HEK293 (cell line): ENCODE measurements at regions not wholly inside any gene's neighbourhood (a gene's known extent, or its start where the extent isn't known, plus 50 kb on each side); places are given as distances from the start of the nearest gene placed in this dataset.

Experiments
- CTCF ChIA-PET: fragments of 350-600 bp; formaldehyde crosslinking; extraction: SDS; loops from one replicate; lab custom pipeline; 2021; ENCODE audit warnings: antibody characterized with exemption; lab: Yijun Ruan, JAX
- POLR2A ChIA-PET: fragments of 300-600 bp; formaldehyde crosslinking; extraction: SDS; loops from one replicate; lab custom pipeline; 2020; ENCODE audit warnings: antibody characterized with exemption, inconsistent platforms; lab: Yijun Ruan, JAX
- H3K27ac ChIP-seq: fragments of 200-500 bp; sonication (Bioruptor generic); 2 replicates; pipeline ENCODE4 v1.5.1; 2014; ENCODE audit warnings: low read depth, low read length, control low read depth, inconsistent platforms; ENCODE audit errors: extremely low read depth
- H3K36me3 ChIP-seq, 2 experiments: fragments of 200-500 bp in 1 of 2; sonication (Bioruptor generic) in 1 of 2; 1 replicate in 1 of 2; 2 replicates in 1 of 2; pipeline ENCODE4 v1.5.1; 2014 to 2017; ENCODE audit warnings: inconsistent platforms in 2 of 2, low read length in 2 of 2; ENCODE audit not compliant: control insufficient read depth in 2 of 2, insufficient read depth in 1 of 2
- H3K4me1 ChIP-seq: fragments of 200-500 bp; sonication (Bioruptor generic); 2 replicates; pipeline ENCODE4 v1.5.1; 2014; ENCODE audit warnings: mild to moderate bottlenecking, low read length, inconsistent platforms; ENCODE audit not compliant: control insufficient read depth, insufficient read depth
- H3K4me3 ChIP-seq: 2 replicates; pipeline ENCODE4 v1.5.1; 2011; ENCODE audit warnings: low read depth, mild to moderate bottlenecking, control low read depth, low read length, moderate library complexity
- H3K9me3 ChIP-seq: fragments of 200-500 bp; sonication (Bioruptor generic); 2 replicates; pipeline ENCODE4 v1.5.1; 2014; ENCODE audit warnings: low read depth, low read length, inconsistent platforms; ENCODE audit not compliant: control insufficient read depth, insufficient read depth
- RBAK ChIP-seq: fragments of 450-650 bp; formaldehyde crosslinking; IDR thresholded peaks from 2 replicates; pipeline ENCODE4 v1.5.1; 2016; ENCODE audit warnings: missing biosample characterization, missing genetic modification characterization
- SP2 ChIP-seq: fragments of 450-650 bp; formaldehyde crosslinking; IDR thresholded peaks from 2 replicates; pipeline ENCODE4 v1.5.1; 2016; ENCODE audit warnings: missing biosample characterization, missing genetic modification characterization
- ZEB2 ChIP-seq: fragments of 450-650 bp; formaldehyde crosslinking; IDR thresholded peaks from 2 replicates; pipeline ENCODE4 v1.5.1; 2016; ENCODE audit warnings: missing biosample characterization, missing genetic modification characterization
- ZFHX2 ChIP-seq: fragments of 450-650 bp; formaldehyde crosslinking; conservative IDR thresholded peaks from 2 replicates; pipeline ENCODE4 v1.5.1; 2016; ENCODE audit warnings: missing biosample characterization, missing genetic modification characterization
- ZNF660 ChIP-seq: fragments of 450-650 bp; IDR thresholded peaks from 2 replicates; pipeline ENCODE4 v1.5.1; 2018; ENCODE audit warnings: missing biosample characterization, mild to moderate bottlenecking, missing genetic modification characterization
- ZNF692 ChIP-seq: fragments of 450-650 bp; formaldehyde crosslinking; IDR thresholded peaks from 2 replicates; pipeline ENCODE4 v1.5.1; 2016; ENCODE audit warnings: missing biosample characterization, missing genetic modification characterization
- ZNF747 ChIP-seq: fragments of 450-650 bp; formaldehyde crosslinking; IDR thresholded peaks from 2 replicates; pipeline ENCODE4 v1.5.1; 2016; ENCODE audit warnings: missing biosample characterization, missing genetic modification characterization
- ZSCAN23 ChIP-seq: fragments of 450-650 bp; formaldehyde crosslinking; IDR thresholded peaks from 2 replicates; pipeline ENCODE4 v1.5.1; 2016; ENCODE audit warnings: missing biosample characterization, missing genetic modification characterization
- TF ChIP-seq, protein P1 (sequence below): fragments of 450-650 bp; formaldehyde crosslinking; conservative IDR thresholded peaks from 2 replicates; pipeline ENCODE4 v1.5.1; 2016; ENCODE audit warnings: low read depth, missing biosample characterization, missing genetic modification characterization
- TF ChIP-seq, protein P2 (sequence below): fragments of 450-650 bp; formaldehyde crosslinking; IDR thresholded peaks from 2 replicates; pipeline ENCODE4 v1.5.1; 2017; ENCODE audit warnings: missing biosample characterization, missing genetic modification characterization

- TF ChIP-seq, protein P1, sequence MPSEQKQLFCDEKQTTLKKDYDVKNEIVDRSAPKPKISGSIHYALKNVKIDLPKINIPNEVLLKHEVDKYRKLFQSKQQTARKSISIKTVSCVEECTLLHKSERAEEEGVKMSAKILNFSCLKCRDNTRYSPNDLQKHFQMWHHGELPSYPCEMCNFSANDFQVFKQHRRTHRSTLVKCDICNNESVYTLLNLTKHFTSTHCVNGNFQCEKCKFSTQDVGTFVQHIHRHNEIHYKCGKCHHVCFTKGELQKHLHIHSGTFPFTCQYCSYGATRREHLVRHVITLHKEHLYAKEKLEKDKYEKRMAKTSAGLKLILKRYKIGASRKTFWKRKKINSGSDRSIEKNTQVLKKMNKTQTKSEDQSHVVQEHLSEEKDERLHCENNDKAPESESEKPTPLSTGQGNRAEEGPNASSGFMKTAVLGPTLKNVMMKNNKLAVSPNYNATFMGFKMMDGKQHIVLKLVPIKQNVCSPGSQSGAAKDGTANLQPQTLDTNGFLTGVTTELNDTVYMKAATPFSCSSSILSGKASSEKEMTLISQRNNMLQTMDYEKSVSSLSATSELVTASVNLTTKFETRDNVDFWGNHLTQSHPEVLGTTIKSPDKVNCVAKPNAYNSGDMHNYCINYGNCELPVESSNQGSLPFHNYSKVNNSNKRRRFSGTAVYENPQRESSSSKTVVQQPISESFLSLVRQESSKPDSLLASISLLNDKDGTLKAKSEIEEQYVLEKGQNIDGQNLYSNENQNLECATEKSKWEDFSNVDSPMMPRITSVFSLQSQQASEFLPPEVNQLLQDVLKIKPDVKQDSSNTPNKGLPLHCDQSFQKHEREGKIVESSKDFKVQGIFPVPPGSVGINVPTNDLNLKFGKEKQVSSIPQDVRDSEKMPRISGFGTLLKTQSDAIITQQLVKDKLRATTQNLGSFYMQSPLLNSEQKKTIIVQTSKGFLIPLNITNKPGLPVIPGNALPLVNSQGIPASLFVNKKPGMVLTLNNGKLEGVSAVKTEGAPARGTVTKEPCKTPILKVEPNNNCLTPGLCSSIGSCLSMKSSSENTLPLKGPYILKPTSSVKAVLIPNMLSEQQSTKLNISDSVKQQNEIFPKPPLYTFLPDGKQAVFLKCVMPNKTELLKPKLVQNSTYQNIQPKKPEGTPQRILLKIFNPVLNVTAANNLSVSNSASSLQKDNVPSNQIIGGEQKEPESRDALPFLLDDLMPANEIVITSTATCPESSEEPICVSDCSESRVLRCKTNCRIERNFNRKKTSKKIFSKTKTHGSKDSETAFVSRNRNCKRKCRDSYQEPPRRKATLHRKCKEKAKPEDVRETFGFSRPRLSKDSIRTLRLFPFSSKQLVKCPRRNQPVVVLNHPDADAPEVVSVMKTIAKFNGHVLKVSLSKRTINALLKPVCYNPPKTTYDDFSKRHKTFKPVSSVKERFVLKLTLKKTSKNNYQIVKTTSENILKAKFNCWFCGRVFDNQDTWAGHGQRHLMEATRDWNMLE: no peak
- no peak for TF ChIP-seq SP2 (tag by site-specific recombination)
Measured at GRCh38 chr5:8842971-8843551, 702.8 kb downstream of the SEMA5A start.

GRCh38 chr5:8843771-8844170, 702.1 kb downstream of the SEMA5A start:
- Histone ChIP-seq H3K4me1 (no peaks in the 10 kb centered on the region), H3K36me3 (no peaks in the 10 kb centered on the region), H3K27ac (no peak overlapping the region), H3K9me3 (no peaks in the 10 kb centered on the region; the same call in 1 of the 2 replicates), H3K4me3 (no peak overlapping the region)
- POLR2A ChIA-PET: no interaction called here
- CTCF ChIA-PET: interaction anchor here (0.6 to 1.2 kb wide), 3 partner anchors 23 to 700 kb away, joined by 3 to 5 read pairs (median 3); no protein-coding TSS in a partner anchor
- TF ChIP-seq RBAK (tag by site-specific recombination): no peak
- TF ChIP-seq ZEB2 (tag by site-specific recombination): no peak
- TF ChIP-seq ZSCAN23 (tag by site-specific recombination): no peak
- no peak for TF ChIP-seq ZNF692
- no peak for TF ChIP-seq ZFHX2 (tag by site-specific recombination)

More at GRCh38 chr5:8842971-8843551, 702.8 kb downstream of the SEMA5A start:
- H3K4me1 ChIP-seq: no peaks in the 10 kb centered on the region
- CTCF ChIA-PET: interaction anchor here (0.6 to 1.2 kb wide), 3 partner anchors 24 to 87 kb away, joined by 3 to 5 read pairs (median 3); no protein-coding TSS in a partner anchor
- H3K27ac ChIP-seq: no peak overlapping the region
- H3K9me3 ChIP-seq: no peaks in the 10 kb centered on the region; the same call in 1 of the 2 replicates
- no peak overlapping the region for H3K4me3 ChIP-seq
- POLR2A ChIA-PET: no interaction called here
- no peaks in the 10 kb centered on the region for H3K36me3 ChIP-seq

DNA sequence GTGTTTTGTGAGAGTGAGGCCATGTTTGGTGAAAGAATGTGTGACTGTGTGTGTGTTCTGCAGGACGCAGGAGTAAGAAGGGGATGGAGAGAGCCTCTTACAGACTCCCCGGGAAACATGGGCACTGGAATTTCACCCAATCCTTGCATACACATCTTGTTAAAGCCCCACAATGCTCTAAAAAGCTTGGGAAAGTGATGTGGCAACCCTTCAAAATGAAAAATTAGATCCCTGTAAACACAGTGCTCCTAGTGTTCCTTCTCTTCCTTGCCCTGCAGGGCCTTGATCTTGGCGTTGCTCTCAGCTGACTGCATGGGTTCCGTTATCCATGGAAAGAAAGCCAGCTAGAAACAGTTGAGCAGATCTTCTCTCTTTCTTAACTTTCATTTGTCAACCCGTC, 701.7 kb downstream of the SEMA5A start:
- POLR2A ChIA-PET: no interaction called here
- CTCF ChIA-PET: interaction anchor here (0.6 to 1.0 kb wide), 2 partner anchors 22 to 700 kb away, joined by 3 read pairs; no protein-coding TSS in a partner anchor
- no peaks in the 10 kb centered on the region for H3K4me1 ChIP-seq
- H3K36me3 ChIP-seq: no peaks in the 10 kb centered on the region
- TF ChIP-seq ZNF747 (tag by site-specific recombination) (no peak), ZNF660 (tag by site-specific recombination) (no peak)
- TF ChIP-seq, protein P2, sequence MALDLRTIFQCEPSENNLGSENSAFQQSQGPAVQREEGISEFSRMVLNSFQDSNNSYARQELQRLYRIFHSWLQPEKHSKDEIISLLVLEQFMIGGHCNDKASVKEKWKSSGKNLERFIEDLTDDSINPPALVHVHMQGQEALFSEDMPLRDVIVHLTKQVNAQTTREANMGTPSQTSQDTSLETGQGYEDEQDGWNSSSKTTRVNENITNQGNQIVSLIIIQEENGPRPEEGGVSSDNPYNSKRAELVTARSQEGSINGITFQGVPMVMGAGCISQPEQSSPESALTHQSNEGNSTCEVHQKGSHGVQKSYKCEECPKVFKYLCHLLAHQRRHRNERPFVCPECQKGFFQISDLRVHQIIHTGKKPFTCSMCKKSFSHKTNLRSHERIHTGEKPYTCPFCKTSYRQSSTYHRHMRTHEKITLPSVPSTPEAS: no peak
- H3K4me3 ChIP-seq: no peak overlapping the region
- no peaks in the 10 kb centered on the region; the same call in 1 of the 2 replicates for H3K9me3 ChIP-seq
- no peak overlapping the region for H3K27ac ChIP-seq
